GM12878 (cell line): ENCODE measurements at regions not wholly inside any gene's neighbourhood (a gene's known extent, or its start where the extent isn't known, plus 50 kb on each side); places are given as distances from the start of the nearest gene placed in this dataset.

ENCODE experiments used
- ETV6 ChIP-seq, 2 experiments: fragments of 450-650 bp in 1 of 2; IDR thresholded peaks in 1 of 2; conservative IDR thresholded peaks in 1 of 2; 2 replicates each; pipeline ENCODE4 v1.6.1; 2014; ENCODE audit warnings: antibody characterized with exemption in 1 of 2, borderline replicate concordance in 1 of 2, low read depth in 1 of 2, mild to moderate bottlenecking in 1 of 2, moderate library complexity in 1 of 2
- RFX5 ChIP-seq: IDR thresholded peaks from 2 replicates; pipeline ENCODE4 v1.6.1; 2011; ENCODE audit warnings: low read depth, low read length, improper control_type of control experiment
- TF ChIP-seq, protein P1 (sequence below): fragments of 450-650 bp; IDR thresholded peaks from 2 replicates; pipeline ENCODE4 v1.6.1; 2017; ENCODE audit warnings: mild to moderate bottlenecking, moderate library complexity

GRCh38 chr12:17361224-17361623 lies 728.8 kb downstream of the RERGL start:
- TF ChIP-seq, protein P1, sequence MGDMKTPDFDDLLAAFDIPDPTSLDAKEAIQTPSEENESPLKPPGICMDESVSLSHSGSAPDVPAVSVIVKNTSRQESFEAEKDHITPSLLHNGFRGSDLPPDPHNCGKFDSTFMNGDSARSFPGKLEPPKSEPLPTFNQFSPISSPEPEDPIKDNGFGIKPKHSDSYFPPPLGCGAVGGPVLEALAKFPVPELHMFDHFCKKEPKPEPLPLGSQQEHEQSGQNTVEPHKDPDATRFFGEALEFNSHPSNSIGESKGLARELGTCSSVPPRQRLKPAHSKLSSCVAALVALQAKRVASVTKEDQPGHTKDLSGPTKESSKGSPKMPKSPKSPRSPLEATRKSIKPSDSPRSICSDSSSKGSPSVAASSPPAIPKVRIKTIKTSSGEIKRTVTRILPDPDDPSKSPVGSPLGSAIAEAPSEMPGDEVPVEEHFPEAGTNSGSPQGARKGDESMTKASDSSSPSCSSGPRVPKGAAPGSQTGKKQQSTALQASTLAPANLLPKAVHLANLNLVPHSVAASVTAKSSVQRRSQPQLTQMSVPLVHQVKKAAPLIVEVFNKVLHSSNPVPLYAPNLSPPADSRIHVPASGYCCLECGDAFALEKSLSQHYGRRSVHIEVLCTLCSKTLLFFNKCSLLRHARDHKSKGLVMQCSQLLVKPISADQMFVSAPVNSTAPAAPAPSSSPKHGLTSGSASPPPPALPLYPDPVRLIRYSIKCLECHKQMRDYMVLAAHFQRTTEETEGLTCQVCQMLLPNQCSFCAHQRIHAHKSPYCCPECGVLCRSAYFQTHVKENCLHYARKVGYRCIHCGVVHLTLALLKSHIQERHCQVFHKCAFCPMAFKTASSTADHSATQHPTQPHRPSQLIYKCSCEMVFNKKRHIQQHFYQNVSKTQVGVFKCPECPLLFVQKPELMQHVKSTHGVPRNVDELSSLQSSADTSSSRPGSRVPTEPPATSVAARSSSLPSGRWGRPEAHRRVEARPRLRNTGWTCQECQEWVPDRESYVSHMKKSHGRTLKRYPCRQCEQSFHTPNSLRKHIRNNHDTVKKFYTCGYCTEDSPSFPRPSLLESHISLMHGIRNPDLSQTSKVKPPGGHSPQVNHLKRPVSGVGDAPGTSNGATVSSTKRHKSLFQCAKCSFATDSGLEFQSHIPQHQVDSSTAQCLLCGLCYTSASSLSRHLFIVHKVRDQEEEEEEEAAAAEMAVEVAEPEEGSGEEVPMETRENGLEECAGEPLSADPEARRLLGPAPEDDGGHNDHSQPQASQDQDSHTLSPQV: no peak
- TF ChIP-seq ETV6 (conservative IDR thresholded peaks at IDR 0.05 in 1 of 2, IDR thresholded peaks at IDR 0.05 in 1 of 2; ENCODE audit: borderline replicate concordance in 1 of 2, low read depth in 1 of 2) (no peak), RFX5 (no peak)
